DOHH2 (cell line): ENCODE measurements at regions not wholly inside any gene's neighbourhood (a gene's known extent, or its start where the extent isn't known, plus 50 kb on each side); places are given as distances from the start of the nearest gene placed in this dataset.
A peak's percentile ranks its signal among the peaks of the same experiment; 100 is the strongest.

Experiments
- H3F3A ChIP-seq: fragments of 200-600 bp; sonication (generic), shearing (Covaris generic); 2 replicates; pipeline ENCODE4 v1.6.0; 2016; ENCODE audit warnings: antibody characterized with exemption, mild to moderate bottlenecking; ENCODE audit not compliant: control insufficient read depth, insufficient read depth
- H3K27ac ChIP-seq: fragments of 200-600 bp; sonication (generic); 2 replicates; pipeline ENCODE4 v1.5.1; 2014; ENCODE audit warnings: low read depth, mild to moderate bottlenecking, low read length, moderate library complexity
- H3K27me3 ChIP-seq: fragments of 200-600 bp; sonication (generic); 2 replicates; pipeline ENCODE4 v1.6.1; 2014; ENCODE audit warnings: mild to moderate bottlenecking, low read length, mixed read lengths; ENCODE audit not compliant: control insufficient read depth
- H3K36me3 ChIP-seq: fragments of 200-600 bp; sonication (generic); 2 replicates; pipeline ENCODE4 v1.6.1; 2014; ENCODE audit warnings: mild to moderate bottlenecking, low read length, moderate library complexity, mixed read lengths; ENCODE audit not compliant: control insufficient read depth
- H3K4me1 ChIP-seq: fragments of 200-600 bp; sonication (generic); 2 replicates; pipeline ENCODE4 v1.6.1; 2014; ENCODE audit warnings: mild to moderate bottlenecking, low read length, mixed read lengths; ENCODE audit not compliant: control insufficient read depth
- H3K4me2 ChIP-seq: fragments of 200-600 bp; sonication (generic); 2 replicates; pipeline ENCODE4 v1.6.0; 2014; ENCODE audit warnings: mild to moderate bottlenecking, low read length, moderate library complexity
- H3K4me3 ChIP-seq: fragments of 200-600 bp; sonication (generic); 2 replicates; pipeline ENCODE4 v1.5.1; 2014; ENCODE audit warnings: mild to moderate bottlenecking, low read length, mixed read lengths
- H3K79me2 ChIP-seq: fragments of 200-600 bp; sonication (generic); 2 replicates; pipeline ENCODE4 v1.6.1; 2014; ENCODE audit warnings: mild to moderate bottlenecking, low read length, mixed read lengths; ENCODE audit not compliant: control insufficient read depth
- H3K9me2 ChIP-seq: fragments of 200-600 bp; sonication (generic); replicated peaks from 2 replicates; pipeline ENCODE4 v1.6.1; 2014; ENCODE audit warnings: mild to moderate bottlenecking, low read length, mixed read lengths; ENCODE audit not compliant: control insufficient read depth
- H3K9me3 ChIP-seq: fragments of 200-600 bp; sonication (generic); 2 replicates; pipeline ENCODE4 v1.6.1; 2014; ENCODE audit warnings: antibody characterized with exemption, low read length, mixed read lengths; ENCODE audit not compliant: control insufficient read depth, insufficient read depth
- H4K20me1 ChIP-seq: fragments of 200-600 bp; sonication (generic); 2 replicates; pipeline ENCODE4 v1.6.0; 2014; ENCODE audit warnings: low read depth, mild to moderate bottlenecking, antibody characterized with exemption, low read length, moderate library complexity; ENCODE audit not compliant: control insufficient read depth, insufficient read depth
- CTCF ChIP-seq: fragments of 200-600 bp; sonication (generic); IDR thresholded peaks from one replicate; pipeline ENCODE4 v1.5.1; 2014; ENCODE audit warnings: antibody characterized with exemption, mild to moderate bottlenecking, low read depth, low read length; ENCODE audit not compliant: poor library complexity, severe bottlenecking
- EZH2phosphoT487 ChIP-seq: fragments of 200-600 bp; sonication (generic); IDR thresholded peaks from 2 replicates; pipeline ENCODE4 v1.6.1; 2017; ENCODE audit warnings: borderline replicate concordance, mild to moderate bottlenecking, antibody characterized with exemption, low read length, moderate library complexity, mixed read lengths

DNA sequence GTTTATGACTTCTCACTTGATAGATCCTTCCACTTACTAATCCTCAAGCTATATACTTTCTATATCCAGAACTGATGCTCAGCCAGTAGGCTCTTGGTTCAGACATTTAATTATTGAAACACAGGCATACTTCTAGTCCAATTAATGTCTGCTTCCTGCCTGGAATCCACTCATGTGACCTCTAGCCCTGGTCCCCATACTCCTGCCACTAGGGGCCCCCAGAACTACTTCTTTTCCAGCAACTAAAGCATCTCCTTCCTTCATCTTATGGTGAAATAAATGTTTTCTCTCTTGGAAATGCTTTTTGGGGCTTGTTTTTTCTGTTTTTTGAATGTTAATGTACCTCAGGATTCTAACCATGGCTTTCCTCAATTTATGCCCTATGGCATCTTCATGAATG is 527.6 kb downstream of the SATB2 start:
- no peak overlapping the region for H3K4me3 ChIP-seq
- H3K36me3 ChIP-seq = no peaks in the 10 kb centered on the region
- H4K20me1 ChIP-seq = no peaks in the 10 kb centered on the region
- no peak overlapping the region for H3K4me2 ChIP-seq
- H3F3A ChIP-seq = no peaks in the 10 kb centered on the region
- H3K9me2 ChIP-seq = no peaks in the 10 kb centered on the region
- no peaks in the 10 kb centered on the region for H3K9me3 ChIP-seq
- H3K79me2 ChIP-seq = no peaks in the 10 kb centered on the region
- no peaks in the 10 kb centered on the region for H3K4me1 ChIP-seq
- TF ChIP-seq EZH2phosphoT487 = no peak
- TF ChIP-seq CTCF = peak; percentile 35
- H3K27ac ChIP-seq = no peak overlapping the region
- H3K27me3 ChIP-seq = no peaks in the 10 kb centered on the region

DNA sequence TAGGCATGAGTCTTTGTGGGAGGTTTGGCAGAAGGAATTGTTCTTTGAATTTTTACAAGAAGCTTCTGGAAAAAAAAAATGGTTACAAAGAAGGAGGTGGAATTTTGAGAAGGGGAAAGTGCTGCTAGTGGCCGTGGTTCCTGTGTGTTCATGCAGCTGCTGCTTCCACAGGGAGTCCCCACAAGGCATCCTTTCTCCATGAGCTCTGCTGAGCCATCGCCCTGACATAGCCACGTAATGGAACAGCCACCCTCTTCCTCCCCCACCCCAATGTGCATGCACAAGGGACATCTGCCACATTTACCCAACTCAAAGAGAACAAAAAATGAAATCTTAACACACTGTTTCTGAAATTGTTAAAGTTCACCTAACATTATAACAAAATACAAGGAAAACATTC is 529.7 kb downstream of the SATB2 start:
- TF ChIP-seq CTCF = no peak
- no peak for TF ChIP-seq EZH2phosphoT487
- Histone ChIP-seq H3F3A (no peaks in the 10 kb centered on the region), H3K79me2 (no peaks in the 10 kb centered on the region), H3K36me3 (no peaks in the 10 kb centered on the region), H3K27ac (no peak overlapping the region), H3K9me2 (no peaks in the 10 kb centered on the region), H4K20me1 (no peaks in the 10 kb centered on the region), H3K4me2 (no peak overlapping the region), H3K27me3 (no peaks in the 10 kb centered on the region), H3K4me3 (no peak overlapping the region), H3K9me3 (no peaks in the 10 kb centered on the region), H3K4me1 (no peaks in the 10 kb centered on the region)

DNA sequence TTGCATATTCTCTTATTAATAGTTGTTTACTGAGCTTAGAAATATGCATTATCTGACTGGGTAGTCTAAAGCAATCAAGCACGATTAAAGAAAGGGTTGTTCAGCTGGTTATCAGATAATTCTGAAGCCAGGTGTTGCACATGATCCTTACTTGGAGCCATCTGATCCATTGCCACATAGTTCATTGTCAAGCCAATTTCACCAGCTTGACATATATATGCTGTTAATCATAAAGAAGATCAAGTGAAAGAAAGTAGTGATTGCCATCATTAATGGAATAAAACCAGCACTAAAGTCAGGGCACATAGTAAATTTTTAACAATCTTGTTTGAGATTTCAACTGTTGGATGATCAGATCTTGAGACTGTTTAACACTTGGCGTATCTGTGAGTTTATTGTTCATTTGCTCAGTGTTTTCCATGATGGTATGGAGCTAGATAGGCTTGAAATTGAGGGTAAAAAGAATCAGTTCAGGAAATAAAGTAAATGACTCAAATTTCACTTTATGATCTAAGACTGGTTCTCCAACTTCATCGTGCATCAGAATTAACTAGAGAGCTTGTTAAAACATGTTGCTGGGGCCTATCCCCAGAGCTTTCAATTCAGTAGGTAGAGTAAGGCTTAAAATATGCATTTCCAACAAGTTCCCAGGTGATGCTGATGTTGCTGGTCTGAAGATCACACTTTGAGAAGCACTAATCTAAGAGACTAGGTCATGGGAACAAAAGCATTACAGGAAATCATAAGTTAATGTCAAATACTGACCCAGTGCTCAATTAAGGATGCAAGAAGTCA is 539.6 kb downstream of the SATB2 start:
- no peaks in the 10 kb centered on the region for H3K79me2 ChIP-seq
- no peak overlapping the region for H3K4me2 ChIP-seq
- H3K27me3 ChIP-seq = no peaks in the 10 kb centered on the region
- TF ChIP-seq CTCF (no peak), EZH2phosphoT487 (no peak)
- no peaks in the 10 kb centered on the region for H3K36me3 ChIP-seq
- H3K9me3 ChIP-seq = no peaks in the 10 kb centered on the region
- 0 out of 2 replicates have a peak, but pooled peaks cover 3% of the 10 kb centered on the region for H3F3A ChIP-seq
- peaks cover 15% of the 10 kb centered on the region for H3K4me1 ChIP-seq
- no peak overlapping the region for H3K4me3 ChIP-seq
- H4K20me1 ChIP-seq = no peaks in the 10 kb centered on the region
- H3K9me2 ChIP-seq = no peaks in the 10 kb centered on the region
- no peak overlapping the region for H3K27ac ChIP-seq
